HG03442 (cell line): ENCODE measurements at regions not wholly inside any gene's neighbourhood (a gene's known extent, or its start where the extent isn't known, plus 50 kb on each side); places are given as distances from the start of the nearest gene placed in this dataset.
"Not testable (repeated sequence)": the region's sequence is repeated elsewhere in the genome, so short reads cannot be mapped to it uniquely, and the experiment has no call there.

Experiments used
- ATAC-seq: cut with Tn5 transposase; IDR thresholded peaks from one replicate; pipeline ENCODE4 v1.9.1; 2021; ENCODE audit warnings: mild to moderate bottlenecking, moderate library complexity; ENCODE audit not compliant: unreplicated experiment

DNA sequence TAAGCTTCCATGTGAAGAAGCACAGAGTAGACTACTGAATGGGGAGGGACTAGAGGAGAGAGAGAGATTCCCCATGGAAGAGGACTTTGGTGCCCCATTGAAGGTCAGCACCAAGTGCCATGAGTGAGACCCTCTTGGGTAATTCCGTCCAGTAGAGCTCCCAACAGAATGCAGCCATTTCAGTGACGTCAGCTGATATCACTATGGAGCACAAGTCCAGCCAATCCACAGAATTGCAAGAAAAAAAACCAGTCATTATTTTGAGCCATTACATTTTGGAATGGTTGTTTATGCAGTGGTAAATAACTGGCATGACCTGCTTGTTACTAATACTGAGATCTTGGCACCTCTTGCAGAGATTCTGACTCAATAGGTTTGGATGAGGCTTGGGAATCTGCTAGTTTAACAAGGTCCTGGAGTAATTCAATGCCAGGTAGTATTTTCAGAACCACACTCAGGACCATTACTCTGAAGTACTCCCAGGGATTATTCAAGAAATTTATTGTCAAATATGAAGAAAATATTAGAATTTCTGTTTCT lies 52.6 kb upstream of the SP8 start:
- no peak for ATAC-seq

DNA sequence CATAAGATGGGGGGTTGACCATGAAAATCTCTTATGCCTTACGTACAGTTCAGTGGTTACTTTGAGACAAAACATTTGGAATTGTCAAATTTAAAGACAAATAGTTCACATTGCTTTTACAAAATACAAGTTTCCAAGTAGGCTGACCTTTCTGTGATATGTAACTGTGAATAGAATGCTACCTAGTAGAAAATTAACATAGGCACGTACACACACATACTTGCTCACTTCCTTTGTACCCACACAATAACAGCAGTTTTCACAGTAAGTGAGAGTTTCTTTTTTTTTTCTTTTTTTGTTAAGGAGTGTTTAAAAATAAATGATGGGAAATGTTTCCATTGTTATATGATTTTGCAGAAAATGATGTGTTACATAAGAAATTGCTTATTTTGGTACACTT lies 53.3 kb upstream of the SP8 start:
- ATAC-seq: no peak

DNA sequence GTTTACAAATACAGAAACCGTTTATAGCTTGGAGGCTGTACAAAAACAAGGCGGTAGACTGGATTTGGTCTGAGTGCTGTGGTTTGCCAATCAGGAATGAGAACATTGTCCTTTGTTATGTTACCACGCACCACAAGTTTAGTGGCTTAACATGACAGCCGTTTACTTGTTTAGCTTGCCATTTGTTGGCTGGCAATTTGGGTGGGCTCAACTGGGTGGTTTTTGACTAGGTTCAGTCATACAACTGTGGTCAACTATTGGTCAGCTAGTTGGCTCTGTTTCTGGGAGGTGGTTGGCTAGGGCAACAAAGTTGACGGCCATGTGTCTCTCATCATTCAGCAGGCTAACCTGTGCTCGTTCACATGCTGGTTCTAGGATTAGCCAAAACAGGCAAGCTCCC lies 60.1 kb upstream of the SP8 start:
- ATAC-seq: no peak

DNA sequence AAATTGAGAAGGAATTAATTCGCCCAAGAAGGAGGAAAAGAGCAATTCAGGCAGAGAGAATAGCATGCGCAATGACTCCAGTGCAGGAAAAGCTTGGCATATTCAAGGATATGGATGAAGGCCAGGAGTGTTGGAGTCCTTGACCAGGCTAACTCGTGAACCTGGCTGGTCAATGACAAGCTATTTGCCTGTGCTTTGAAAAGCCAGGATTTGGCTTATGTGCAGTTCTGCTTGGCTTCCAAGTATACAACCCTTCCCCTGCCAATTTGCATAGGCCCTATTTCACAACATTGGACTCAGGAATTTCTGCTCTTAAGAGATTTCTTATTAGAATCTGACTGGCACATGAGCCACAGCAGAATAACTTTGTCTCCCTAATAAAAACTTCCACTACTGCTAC lies 72.3 kb upstream of the SP8 start:
- ATAC-seq: no peak

DNA sequence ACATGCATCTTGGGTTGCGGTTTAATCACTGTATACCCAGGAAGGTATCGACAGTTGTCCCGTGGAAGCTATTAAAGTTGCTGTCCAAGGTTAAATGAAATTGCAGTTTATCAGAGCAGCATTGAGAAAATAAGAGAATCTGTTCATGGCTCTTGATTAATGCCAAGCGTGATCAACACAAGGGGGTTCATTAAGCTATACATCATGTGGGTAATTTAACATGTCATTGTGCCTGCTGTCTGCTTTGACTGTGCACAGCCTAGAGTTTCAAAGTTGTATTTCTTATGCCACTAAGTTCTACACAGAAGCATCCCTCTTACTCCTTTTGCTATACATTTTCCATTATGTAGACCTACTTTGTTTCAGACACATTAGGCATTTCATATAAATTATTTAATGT lies 74.8 kb upstream of the SP8 start:
- ATAC-seq: no peak

DNA sequence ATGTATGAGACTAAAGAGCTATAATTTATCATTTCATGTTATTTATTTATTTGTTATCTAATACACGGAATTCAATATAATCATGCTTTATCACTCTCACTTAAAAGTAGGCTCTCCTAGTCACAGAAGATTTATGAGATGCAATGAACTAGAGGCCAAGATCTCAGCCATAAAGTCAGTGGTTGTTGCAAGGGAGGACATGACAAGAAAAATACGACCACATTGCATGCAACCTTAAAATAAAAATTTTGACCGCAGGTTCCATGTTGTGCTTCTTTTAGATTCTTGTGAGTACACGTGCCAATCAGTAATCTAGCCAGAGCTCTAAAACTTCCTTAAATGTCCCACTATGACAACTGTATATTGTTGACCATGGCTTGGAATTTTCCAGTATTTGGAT lies 75.9 kb upstream of the SP8 start:
- no peak for ATAC-seq

DNA sequence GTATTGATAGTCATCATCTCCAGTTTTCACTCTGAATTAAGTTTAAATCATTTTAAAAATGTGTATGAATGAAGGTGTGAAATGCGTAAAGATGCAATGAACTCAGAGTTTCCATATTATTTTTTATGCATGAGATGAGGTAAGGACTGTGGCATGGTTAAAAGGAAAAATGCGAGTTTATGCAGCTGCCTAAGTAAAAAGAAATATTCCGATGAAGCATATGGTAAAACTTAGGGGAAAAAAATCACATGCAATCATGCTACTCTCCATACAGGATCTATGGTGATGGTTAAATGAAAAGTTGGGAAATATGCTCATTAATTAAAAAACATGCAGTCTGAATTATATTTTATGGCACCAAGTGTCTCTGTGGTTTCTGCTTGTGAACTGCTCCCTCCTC lies 77.5 kb upstream of the SP8 start:
- no peak for ATAC-seq

DNA sequence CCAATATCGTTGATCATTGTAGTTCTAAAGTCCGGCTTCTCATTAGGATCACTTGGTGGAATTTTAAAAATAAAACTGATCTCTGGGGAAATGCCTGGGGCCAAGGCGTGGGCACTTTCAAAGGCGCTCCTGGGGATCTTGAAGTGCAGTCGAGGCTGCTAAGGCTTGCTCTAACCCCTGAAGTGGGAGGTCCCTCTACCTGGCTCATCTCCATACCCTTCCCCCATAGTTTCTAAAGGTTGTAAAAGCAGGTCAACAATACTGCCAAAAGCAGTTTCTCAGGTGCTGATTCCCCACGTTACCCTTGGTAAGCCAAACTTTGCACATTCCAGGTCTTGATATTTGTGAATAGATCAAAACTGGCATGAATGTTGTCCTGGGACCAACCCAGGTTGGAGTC lies 79.0 kb upstream of the SP8 start:
- no peak for ATAC-seq

DNA sequence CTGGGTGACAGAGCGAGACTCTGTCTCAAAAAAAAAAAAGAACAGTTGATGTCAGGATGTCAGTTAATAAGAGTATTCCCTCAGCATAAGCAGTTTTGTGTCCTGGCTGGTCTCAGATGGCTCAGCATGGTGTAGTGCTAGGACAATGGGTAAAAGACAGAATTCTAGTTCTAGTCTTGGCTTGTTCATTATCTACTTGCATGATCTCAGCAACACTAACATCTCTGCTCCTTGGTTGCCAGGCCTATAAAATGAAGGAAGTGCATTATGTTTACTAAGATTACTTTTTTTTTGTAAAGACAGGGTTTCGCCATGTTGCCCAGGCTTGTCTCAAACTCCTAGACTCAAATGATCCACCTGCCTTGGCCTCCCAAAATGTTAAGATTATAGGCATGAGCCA lies 84.3 kb upstream of the SP8 start:
- no peak for ATAC-seq

DNA sequence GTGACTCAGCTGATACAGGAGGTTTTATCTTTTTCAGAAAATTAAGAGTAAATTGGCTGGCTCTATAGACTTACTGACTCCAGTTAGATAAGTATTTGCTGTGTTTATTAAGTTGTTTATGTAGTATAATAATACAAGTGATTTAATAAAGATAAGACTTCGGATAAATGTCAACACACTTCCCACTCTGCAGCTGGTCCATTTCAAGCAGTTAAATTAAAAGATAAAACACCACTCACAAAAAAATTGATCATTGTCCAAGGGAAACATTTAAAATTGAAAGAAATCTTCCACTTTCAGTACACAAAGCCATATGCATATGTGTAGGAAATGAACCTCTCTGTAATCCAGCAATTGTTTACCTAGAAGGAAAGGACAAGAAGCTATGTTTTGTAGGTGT lies 106.1 kb upstream of the SP8 start:
- ATAC-seq: no peak

DNA sequence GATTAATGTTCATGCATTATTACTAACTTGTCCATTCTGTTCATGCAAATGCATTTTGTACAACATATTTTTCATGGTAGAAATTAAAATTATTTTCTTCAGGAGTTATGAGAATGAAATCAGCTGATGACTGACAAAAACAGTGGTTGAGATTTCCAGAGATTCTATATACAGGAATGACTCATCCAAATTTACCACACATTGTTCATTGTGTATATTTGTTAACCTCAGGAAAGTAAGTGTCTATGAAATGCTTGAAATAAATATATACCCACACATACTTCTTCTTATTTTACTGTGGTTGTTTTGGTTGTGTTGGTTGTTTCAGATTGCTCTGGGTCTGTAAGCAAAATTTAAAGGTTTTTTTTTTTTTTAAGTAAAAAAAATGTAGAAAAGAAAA lies 108.1 kb upstream of the SP8 start:
- ATAC-seq: no peak

DNA sequence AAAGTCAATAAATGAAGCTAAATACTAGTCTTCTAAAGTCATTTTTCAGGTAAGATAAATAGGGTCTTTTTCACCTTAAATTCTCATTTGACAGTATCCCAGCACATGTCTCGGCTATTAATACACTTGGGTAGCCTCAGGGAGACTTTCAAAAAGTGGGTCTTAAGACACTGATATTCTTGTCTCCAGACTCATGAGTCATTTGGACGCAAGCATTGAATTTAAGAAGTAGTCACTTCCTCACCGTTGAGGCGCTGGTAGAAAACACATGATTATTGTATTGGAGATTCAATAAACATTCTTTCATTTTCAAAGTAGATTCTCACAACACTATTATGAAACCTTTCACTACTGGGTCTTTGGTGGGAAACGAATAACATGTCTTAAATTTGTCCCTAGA lies 108.9 kb upstream of the SP8 start:
- ATAC-seq: no peak

DNA sequence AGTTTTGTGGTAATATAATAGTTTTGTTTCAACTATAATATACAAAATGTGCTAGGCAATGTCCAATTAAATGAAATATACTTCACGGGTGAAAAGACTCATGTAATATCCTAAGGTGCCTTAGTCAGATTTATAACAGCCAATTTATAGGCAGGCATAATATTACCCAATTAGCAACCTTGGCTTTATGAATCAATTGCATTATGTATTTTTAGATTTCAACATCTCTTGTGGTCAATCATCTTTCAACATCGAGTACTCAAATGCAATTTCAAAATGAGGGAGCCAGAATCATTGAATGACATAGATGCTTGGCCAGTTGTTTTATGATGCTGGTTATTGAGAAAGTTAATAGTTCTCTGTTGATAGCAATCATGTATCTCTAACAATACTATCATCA lies 110.3 kb upstream of the SP8 start:
- no peak for ATAC-seq

DNA sequence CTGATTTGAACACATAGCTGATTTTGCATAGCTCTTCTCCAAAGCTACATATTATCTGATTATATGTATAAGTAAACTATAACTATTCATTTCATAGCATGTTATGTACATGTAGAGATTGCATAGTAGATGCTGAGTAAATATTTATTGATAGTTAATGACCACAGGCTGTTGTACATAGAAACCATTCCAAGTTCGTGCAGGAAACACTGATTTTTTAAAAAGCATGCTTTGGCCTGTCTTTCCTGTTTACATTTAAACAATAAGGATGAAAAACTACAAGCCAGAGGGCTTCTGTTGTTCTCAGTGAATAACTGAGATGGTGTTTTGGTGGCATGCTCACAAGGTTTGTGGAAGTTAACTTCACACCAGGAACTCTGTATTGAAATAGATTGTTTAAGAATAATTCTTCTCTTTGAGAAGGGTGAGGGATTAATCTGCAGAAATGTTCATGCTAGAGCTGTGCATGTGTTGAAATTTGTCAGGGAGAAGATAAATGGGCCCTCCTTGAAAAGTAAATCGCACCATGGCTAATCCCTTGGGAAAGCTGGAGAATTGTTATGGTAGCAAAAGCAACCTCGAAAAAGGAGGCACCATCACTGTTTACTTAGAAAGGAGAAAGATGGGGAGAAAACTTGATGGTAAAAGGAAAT lies 120.2 kb upstream of the SP8 start:
- no peak for ATAC-seq

DNA sequence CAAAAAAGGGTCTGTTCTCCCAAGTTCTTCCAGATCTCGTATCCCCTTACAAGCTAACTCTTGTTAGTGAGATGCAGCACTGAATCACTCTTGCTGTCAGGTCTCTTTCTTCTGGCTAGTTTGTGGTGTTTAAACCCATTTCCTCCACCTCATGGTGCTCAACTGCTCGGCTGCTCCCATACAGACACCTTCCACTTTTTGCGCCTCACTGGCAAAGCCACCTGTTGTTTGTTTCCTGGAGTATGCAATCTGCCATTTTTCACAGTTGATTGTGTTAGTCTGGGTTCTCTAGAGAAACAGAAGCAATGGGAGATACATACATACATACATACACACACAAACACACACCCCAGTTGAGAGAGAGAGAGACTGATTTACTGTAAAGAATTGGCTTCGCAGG lies 124.4 kb upstream of the SP8 start:
- no peak for ATAC-seq

DNA sequence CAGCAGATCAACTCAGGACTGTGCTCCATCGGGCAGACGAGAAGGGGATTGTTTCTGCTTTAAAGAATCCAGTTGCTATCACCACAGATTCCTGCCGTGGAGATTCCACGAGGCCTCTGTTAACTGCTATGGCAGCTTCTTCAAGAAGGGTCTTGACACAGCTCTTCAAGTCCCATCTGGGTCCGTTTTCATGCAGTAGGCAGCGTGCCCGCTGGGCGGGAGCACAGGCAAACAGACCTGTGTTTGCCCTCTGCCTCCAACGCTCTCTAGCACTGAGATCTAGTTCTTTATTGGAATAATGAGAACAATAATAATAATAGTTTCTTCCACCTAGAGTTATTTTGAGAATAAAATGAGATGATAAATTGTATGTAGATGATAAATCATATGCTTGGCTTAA lies 127.2 kb upstream of the SP8 start:
- ATAC-seq: no peak

DNA sequence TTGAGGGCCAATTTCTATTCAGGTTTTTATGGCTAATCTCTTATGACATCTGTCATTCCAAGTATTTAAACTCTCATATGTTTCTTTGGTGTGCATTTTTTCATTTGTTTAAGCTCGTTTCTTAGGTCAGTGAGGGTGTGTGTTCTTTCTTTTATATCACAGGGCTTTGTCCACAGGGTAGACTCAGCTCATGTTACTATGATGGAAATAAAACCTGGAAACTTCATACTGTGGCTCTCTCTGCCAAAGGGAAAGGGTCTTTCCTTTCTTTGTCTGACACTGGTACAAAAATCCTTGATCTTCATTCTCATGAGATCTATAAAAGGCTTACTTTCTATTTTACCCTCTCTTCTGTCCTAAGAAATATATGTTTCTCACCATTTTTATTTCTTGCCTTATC lies 129.6 kb upstream of the SP8 start:
- no peak for ATAC-seq

DNA sequence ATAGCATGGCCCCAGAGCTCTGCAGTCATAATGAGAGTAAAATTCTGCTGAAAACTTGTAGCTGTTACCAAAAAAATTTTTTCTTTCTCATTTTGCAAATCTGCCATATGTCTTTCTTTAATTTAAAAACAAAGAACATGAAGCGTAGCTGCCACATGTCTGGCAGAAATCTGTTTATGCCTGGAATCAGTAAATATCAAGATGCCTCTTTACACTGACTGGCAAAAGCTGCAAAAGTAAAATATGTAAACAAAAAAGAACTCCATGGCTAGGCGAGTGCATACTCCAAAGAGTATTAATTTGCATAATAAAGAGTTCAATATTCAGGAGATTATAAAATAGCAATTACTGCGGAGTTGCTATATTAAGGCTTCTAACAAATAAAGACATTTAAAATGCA lies 130.9 kb upstream of the SP8 start:
- no peak for ATAC-seq

DNA sequence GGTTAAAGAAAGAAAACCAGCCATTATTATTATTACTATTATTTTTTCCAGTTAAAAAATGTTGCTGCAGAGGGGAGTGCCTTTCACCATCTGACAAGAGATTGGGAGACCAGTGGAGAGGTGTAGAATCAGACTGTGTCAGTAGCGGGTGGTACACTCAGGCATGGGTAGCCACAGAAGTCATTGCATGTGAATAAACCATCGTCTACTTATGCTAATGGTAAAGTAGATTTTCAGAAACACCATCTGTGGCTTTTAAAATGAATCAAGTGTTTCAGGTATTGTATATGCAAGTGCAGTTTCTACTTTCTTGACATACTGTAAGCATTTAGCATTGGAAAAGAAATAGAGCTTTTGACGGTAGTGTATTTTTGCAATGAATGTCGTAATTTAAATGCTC lies 131.5 kb upstream of the SP8 start:
- no peak for ATAC-seq

DNA sequence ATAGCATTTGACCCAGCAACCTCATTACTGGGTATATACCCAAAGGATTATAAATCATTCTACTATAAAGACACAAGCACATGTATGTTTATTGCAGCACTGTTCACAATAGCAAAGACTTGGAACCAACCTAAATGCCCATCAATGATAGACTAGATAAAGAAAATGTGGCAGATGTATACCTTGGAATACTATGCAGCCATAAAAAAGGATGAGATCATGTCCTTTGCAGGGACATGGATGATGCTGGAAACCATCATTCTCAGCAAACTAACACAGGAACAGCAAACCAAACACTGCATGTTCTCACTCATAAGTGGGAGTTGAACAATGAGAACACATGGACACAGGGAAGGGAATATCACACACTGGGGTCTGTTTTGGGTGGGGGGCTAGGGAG lies 140.5 kb upstream of the SP8 start:
- not testable (repeated sequence) for ATAC-seq

DNA sequence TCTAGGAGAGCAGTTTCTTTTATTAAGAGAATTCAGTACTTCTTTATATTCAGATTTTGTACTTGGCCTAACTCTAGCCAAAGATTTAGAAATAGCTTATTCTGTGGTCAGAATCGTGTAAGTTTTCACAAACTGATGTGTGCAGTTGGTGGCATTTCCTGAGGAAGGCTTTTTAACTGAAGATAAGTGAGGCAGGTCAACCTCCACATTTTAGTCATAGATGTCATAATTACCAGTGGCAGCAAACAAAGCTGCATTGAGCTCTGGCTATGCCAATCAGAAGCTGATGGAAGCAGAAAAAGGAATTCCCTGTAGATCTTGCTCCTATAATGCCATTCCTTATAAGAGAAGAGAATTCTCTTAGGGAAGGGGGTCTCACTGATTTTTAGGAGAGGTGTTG lies 141.3 kb upstream of the SP8 start:
- no peak for ATAC-seq

DNA sequence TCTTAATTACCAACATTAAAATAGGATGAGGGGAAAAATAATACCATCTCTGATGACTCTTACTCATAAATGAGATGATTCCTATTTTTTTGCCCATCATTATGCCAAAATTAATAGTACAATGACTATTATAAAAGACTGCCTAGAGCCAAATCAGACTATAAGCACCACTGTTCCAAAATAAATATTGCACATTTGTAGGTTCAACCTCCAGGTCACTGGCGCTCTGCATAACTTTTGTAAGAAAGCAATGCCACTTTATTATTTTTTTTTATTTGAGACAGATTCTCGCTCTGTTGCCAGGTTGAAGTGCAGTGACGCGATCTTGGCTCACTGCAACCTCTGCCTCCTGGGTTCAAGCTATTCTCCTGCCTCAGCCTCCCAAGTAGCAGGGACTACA lies 142.5 kb upstream of the SP8 start:
- no peak for ATAC-seq

DNA sequence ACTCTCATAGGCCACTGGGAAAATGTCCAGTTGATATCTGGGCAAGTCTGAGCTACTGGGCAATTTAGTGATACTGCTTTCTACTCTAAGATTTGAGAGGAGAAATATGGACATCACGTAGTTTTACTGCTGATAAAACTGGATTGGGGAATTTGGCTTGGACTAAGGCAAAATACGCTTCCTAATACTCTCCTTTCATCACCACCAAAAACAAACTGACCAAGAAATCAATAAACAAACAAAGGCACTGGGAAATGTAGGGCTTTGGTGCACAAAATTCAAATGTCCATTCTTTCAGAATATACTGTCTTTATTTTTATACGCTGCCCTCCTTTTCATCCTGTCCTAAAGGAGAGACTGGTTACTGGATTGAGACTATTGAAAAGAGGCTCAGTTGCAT lies 145.1 kb upstream of the SP8 start:
- no peak for ATAC-seq
